Parathyroid adenoma (tissue), 2 donors: ENCODE measurements at regions not wholly inside any gene's neighbourhood (a gene's known extent, or its start where the extent isn't known, plus 50 kb on each side); places are given as distances from the start of the nearest gene placed in this dataset.

Experiments
- H2AFZ ChIP-seq: fragments of 300-600 bp; sonication (generic); one replicate; pipeline ENCODE4 v1.7.0; 2017; ENCODE audit warnings: antibody characterized with exemption, mild to moderate bottlenecking
- H3K27ac ChIP-seq: fragments of 300-600 bp; sonication (generic); one replicate; pipeline ENCODE4 v1.7.0; 2017
- H3K27me3 ChIP-seq: fragments of 300-600 bp; sonication (generic); one replicate; pipeline ENCODE4 v1.7.0; 2017; ENCODE audit warnings: low read length; ENCODE audit not compliant: control insufficient read depth, insufficient read depth
- H3K36me3 ChIP-seq: fragments of 300-600 bp; sonication (generic); one replicate; pipeline ENCODE4 v1.7.0; 2017; ENCODE audit warnings: low read length; ENCODE audit not compliant: control insufficient read depth, insufficient read depth
- H3K4me1 ChIP-seq: fragments of 300-600 bp; sonication (generic); one replicate; pipeline ENCODE4 v1.7.0; 2017; ENCODE audit warnings: control low read depth
- H3K4me2 ChIP-seq: fragments of 300-600 bp; sonication (generic); one replicate; pipeline ENCODE4 v1.7.0; 2017; ENCODE audit warnings: low read length
- H3K4me3 ChIP-seq: fragments of 300-600 bp; sonication (generic); one replicate; pipeline ENCODE4 v1.7.0; 2017; ENCODE audit warnings: low read depth, low read length
- H3K79me2 ChIP-seq: fragments of 300-600 bp; sonication (generic); one replicate; pipeline ENCODE4 v1.7.0; 2017; ENCODE audit warnings: control low read depth
- H3K9ac ChIP-seq: fragments of 300-600 bp; sonication (generic); one replicate; pipeline ENCODE4 v1.7.0; 2017; ENCODE audit warnings: mild to moderate bottlenecking
- H3K9me3 ChIP-seq: fragments of 300-600 bp; sonication (generic); one replicate; pipeline ENCODE4 v1.7.0; 2017; ENCODE audit warnings: low read length; ENCODE audit not compliant: control insufficient read depth
- TF ChIP-seq, protein P1 (sequence below): fragments of 300-600 bp; sonication (generic); IDR thresholded peaks from one replicate; pipeline ENCODE4 v1.7.0; 2017; ENCODE audit warnings: antibody characterized with exemption, mild to moderate bottlenecking
- donor health status: primary hyperparathyroidism.

DNA sequence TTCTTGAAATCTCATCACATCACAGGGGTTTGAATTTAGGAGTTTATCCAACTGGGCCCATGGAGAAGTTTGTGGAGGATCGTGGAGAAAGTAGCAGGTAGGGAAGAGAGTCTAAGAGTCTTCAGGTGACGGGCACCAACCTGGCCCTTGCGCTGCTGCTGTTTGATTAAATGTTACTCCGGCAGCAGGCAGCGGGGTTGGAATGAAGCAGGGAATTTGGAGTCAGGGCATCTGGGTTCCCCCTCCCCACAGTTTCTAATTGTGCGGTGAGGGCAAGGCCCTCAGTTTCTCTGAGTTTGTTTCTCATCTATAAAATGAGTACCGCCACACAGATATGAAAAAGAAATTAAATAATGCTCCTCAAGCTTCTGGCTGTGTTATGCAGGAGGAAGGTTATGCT, 182.9 kb upstream of the RGMA start:
- Histone ChIP-seq H2AFZ (no peak overlapping the region), H3K27ac (no peak overlapping the region), H3K4me1 (no peaks in the 10 kb centered on the region), H3K27me3 (no peaks in the 10 kb centered on the region), H3K9ac (no peak overlapping the region), H3K36me3 (no peaks in the 10 kb centered on the region), H3K4me3 (no peak overlapping the region), H3K4me2 (no peak overlapping the region), H3K79me2 (no peaks in the 10 kb centered on the region), H3K9me3 (no peaks in the 10 kb centered on the region)
- TF ChIP-seq, protein P1, sequence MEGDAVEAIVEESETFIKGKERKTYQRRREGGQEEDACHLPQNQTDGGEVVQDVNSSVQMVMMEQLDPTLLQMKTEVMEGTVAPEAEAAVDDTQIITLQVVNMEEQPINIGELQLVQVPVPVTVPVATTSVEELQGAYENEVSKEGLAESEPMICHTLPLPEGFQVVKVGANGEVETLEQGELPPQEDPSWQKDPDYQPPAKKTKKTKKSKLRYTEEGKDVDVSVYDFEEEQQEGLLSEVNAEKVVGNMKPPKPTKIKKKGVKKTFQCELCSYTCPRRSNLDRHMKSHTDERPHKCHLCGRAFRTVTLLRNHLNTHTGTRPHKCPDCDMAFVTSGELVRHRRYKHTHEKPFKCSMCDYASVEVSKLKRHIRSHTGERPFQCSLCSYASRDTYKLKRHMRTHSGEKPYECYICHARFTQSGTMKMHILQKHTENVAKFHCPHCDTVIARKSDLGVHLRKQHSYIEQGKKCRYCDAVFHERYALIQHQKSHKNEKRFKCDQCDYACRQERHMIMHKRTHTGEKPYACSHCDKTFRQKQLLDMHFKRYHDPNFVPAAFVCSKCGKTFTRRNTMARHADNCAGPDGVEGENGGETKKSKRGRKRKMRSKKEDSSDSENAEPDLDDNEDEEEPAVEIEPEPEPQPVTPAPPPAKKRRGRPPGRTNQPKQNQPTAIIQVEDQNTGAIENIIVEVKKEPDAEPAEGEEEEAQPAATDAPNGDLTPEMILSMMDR = no peak

DNA sequence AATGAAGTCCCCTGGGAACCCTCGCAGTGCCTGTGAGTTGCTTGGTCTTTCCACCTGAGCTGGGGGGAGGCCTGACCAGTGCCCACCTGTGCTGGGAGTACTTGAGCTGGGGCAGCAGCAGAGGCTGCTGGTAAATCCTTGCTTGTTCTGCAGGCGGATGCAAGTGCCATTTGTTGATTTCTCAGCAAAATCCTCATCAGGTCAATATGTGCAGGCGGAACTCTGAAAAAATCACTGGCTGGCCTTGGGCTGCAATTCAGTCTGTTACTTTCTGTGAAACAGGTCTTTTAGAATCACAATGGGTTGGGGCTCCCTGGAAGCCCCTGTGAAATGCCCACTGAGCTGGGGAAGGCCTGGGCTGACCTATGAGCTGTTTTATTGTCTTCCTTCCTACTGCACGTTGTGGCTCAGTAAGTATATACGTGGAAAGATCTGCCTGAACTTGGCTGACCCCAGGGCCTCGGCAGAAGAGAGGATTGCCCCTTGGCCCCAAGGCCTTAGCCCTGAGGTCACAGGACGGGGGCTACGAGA, 182.0 kb upstream of the RGMA start:
- Histone ChIP-seq H3K4me3 (no peak overlapping the region), H3K4me1 (no peaks in the 10 kb centered on the region)
- TF ChIP-seq, protein P1 = no peak

DNA sequence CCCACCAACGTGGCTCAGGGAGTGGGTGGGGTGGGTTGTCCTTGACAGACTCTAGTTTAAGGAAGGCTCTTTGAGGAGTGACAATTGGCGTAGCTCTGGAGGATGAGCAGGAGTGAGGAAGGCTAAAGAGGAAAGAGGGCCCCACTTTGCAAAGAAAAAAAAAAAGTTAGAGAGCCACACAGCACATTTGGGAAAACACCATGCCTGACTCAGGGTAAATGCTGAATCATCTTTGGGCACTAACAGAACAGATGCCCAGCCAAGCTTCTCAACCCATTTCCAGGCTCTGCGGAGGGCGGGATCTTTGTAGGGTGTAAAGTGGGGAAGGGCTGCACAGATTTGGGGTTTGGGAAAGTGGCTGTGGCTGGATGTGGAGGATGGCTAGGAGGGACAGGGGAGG, 179.1 kb upstream of the RGMA start:
- H3K4me1 ChIP-seq = no peaks in the 10 kb centered on the region
- no peak overlapping the region for H3K4me2 ChIP-seq
- H2AFZ ChIP-seq = no peak overlapping the region
- TF ChIP-seq, protein P1 = no peak
- no peak overlapping the region for H3K27ac ChIP-seq
- H3K36me3 ChIP-seq = no peaks in the 10 kb centered on the region
- H3K79me2 ChIP-seq = no peaks in the 10 kb centered on the region
- H3K27me3 ChIP-seq = no peaks in the 10 kb centered on the region
- H3K4me3 ChIP-seq = no peak overlapping the region
- no peaks in the 10 kb centered on the region for H3K9me3 ChIP-seq
- no peak overlapping the region for H3K9ac ChIP-seq

More for the DNA sequence above, 182.0 kb upstream of the RGMA start:
- Histone ChIP-seq H3K27me3 (no peaks in the 10 kb centered on the region), H3K9ac (no peak overlapping the region), H3K79me2 (no peaks in the 10 kb centered on the region), H3K27ac (no peak overlapping the region), H3K36me3 (no peaks in the 10 kb centered on the region), H2AFZ (no peak overlapping the region), H3K4me2 (no peak overlapping the region), H3K9me3 (no peaks in the 10 kb centered on the region)

DNA sequence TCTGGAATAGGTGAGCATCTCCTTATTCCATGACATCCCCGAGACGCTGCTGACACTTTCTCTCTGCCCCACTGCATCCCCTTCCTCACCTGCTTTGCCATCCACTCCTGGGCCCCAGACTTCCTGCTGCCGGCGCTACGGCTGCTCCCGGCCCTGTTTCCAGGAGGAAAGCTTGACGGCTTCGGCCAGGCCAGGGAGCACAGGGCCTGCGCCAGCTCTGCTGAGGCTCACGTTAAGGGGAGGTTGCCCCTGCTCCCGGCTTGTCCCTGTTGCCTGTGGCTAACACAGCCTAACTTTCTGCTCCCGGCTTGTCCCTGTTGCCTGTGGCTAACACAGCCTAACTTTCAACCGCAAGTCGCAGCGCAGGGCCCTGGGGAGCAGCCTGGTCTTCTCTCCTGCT, 177.3 kb upstream of the RGMA start:
- Histone ChIP-seq H3K4me3 (no peak overlapping the region), H3K27ac (no peak overlapping the region), H3K9me3 (no peaks in the 10 kb centered on the region), H3K9ac (no peak overlapping the region), H3K4me2 (no peak overlapping the region), H3K27me3 (no peaks in the 10 kb centered on the region), H3K4me1 (no peaks in the 10 kb centered on the region), H3K79me2 (no peaks in the 10 kb centered on the region), H2AFZ (no peak overlapping the region), H3K36me3 (no peaks in the 10 kb centered on the region)
- TF ChIP-seq, protein P1 = no peak

DNA sequence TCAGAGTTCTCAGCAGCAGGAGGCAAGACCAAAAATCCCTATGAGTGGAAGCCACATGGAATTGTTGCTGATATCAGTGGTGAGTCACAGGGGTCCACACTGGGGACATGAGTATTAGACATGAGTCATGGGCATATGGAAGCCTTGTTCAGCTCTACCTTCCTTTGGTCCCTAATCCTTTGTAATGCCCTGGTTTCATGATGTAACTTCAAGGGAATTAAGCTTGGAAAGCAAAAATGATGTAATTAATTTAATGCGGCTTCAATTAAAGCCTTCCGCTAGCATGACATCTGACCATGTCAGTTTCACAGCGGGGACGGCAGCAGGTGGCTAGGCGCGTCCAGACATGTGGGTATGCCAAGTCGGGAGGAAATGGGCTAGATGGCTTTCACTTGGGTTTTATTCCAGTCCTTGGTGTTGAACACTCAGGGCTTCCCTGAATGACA, 176.1 kb upstream of the RGMA start:
- H3K9me3 ChIP-seq = no peaks in the 10 kb centered on the region
- TF ChIP-seq, protein P1 = no peak
- H3K4me1 ChIP-seq = no peaks in the 10 kb centered on the region
- no peak overlapping the region for H3K9ac ChIP-seq
- H3K4me3 ChIP-seq = no peak overlapping the region
- no peaks in the 10 kb centered on the region for H3K79me2 ChIP-seq
- no peak overlapping the region for H3K27ac ChIP-seq
- H3K27me3 ChIP-seq = no peaks in the 10 kb centered on the region
- H2AFZ ChIP-seq = no peak overlapping the region
- H3K36me3 ChIP-seq = no peaks in the 10 kb centered on the region
- H3K4me2 ChIP-seq = no peak overlapping the region
